Bronchial epithelial cell (primary cell): ENCODE measurements at regions not wholly inside any gene's neighbourhood (a gene's known extent, or its start where the extent isn't known, plus 50 kb on each side); places are given as distances from the start of the nearest gene placed in this dataset.
A peak's percentile ranks its signal among the peaks of the same experiment; 100 is the strongest.

Source experiments
- DNase-seq: peaks from one replicate; pipeline ENCODE4 v3.0.0-alpha.2; 2010; ENCODE audit warnings: low read depth
- FAIRE-seq: peaks from 2 replicates; lab custom pipeline; 2011; peaks lifted over from hg19 to GRCh38; lab: Jason Lieb, UNC
- H3K27me3 ChIP-seq: 2 replicates; pipeline ENCODE4 v1.5.1; 2011; ENCODE audit warnings: low read length; ENCODE audit not compliant: control insufficient read depth, insufficient read depth
- H3K36me3 ChIP-seq: 2 replicates; pipeline ENCODE4 v1.5.1; 2011; ENCODE audit warnings: low read length; ENCODE audit not compliant: control insufficient read depth, insufficient read depth
- H3K4me3 ChIP-seq: 2 replicates; pipeline ENCODE4 v1.5.1; 2011; ENCODE audit warnings: mild to moderate bottlenecking, low read depth, low read length, control low read depth
- CTCF ChIP-seq: IDR thresholded peaks from 2 replicates; pipeline ENCODE4 v1.5.1; 2011; ENCODE audit warnings: mild to moderate bottlenecking, moderate library complexity, low read length, control low read depth, inconsistent platforms; ENCODE audit not compliant: insufficient read depth, severe bottlenecking

- DNase-seq: peak; percentile 44
- Histone ChIP-seq H3K27me3 (no peaks in the 10 kb centered on the region), H3K4me3 (no peak overlapping the region), H3K36me3 (no peaks in the 10 kb centered on the region)
- TF ChIP-seq CTCF: no peak
- FAIRE-seq: no peak
These were observed 683.4 kb downstream of the SLC16A7 start for GRCh38 chr12:60279221-60279620.

GRCh38 chr12:60281522-60281921 lies 685.7 kb downstream of the SLC16A7 start:
- Histone ChIP-seq H3K36me3 (no peaks in the 10 kb centered on the region), H3K27me3 (no peaks in the 10 kb centered on the region), H3K4me3 (no peak overlapping the region)
- DNase-seq: no peak
- no peak for TF ChIP-seq CTCF
- peak; percentile 47 for FAIRE-seq

GRCh38 chr12:60290532-60290931 lies 694.7 kb downstream of the SLC16A7 start:
- Histone ChIP-seq H3K27me3 (no peaks in the 10 kb centered on the region), H3K4me3 (no peak overlapping the region), H3K36me3 (no peaks in the 10 kb centered on the region)
- TF ChIP-seq CTCF: no peak
- DNase-seq (no peak), FAIRE-seq (peak; percentile 40)

- peak; percentile 98 for DNase-seq
- FAIRE-seq: no peak
- no peak overlapping the region for H3K4me3 ChIP-seq
These were observed 712.6 kb downstream of the SLC16A7 start for GRCh38 chr12:60308366-60308991.

GRCh38 chr12:60311940-60312339 lies 716.1 kb downstream of the SLC16A7 start:
- no peaks in the 10 kb centered on the region for H3K27me3 ChIP-seq
- no peak for TF ChIP-seq CTCF
- FAIRE-seq (no peak), DNase-seq (peak; percentile 37)
- H3K4me3 ChIP-seq: no peak overlapping the region
- no peaks in the 10 kb centered on the region for H3K36me3 ChIP-seq

More at GRCh38 chr12:60308366-60308991, 712.6 kb downstream of the SLC16A7 start:
- H3K27me3 ChIP-seq: no peaks in the 10 kb centered on the region
- H3K36me3 ChIP-seq: no peaks in the 10 kb centered on the region
- no peak for TF ChIP-seq CTCF

- FAIRE-seq (no peak), DNase-seq (no peak)
- TF ChIP-seq CTCF: no peak
- H3K4me3 ChIP-seq: no peak overlapping the region
- no peaks in the 10 kb centered on the region for H3K27me3 ChIP-seq
- no peaks in the 10 kb centered on the region for H3K36me3 ChIP-seq
These were observed 721.5 kb downstream of the SLC16A7 start for GRCh38 chr12:60317361-60317760.
